ENCODE measurements at regions not wholly inside any gene's neighbourhood (a gene's known extent, or its start where the extent isn't known, plus 50 kb on each side); places are given as distances from the start of the nearest gene placed in this dataset.

DNA sequence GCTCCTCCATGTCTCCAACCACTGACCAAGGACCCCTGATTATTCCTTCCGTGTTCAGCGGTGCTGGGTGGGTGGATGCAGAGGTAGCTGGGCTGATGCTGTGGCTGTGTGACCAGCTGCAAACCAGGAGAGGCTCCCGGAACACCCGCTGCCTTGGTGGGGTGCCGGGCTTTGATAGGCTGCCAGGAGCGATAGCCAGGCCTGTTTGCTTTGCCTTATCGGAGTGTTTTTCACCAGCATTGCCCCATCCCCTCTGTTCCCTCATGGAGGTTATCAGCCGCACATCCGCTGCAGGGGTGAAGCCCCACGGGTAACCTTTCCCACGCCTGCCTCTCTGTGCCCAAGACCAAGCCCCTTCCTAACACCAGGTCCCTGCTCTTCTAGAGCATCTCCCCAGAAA is 354.3 kb downstream of the C16orf95 start:
- no peak for TF ChIP-seq POLR2AphosphoS5 (IDR thresholded peaks at IDR 0.05)
- TF ChIP-seq, protein P1, sequence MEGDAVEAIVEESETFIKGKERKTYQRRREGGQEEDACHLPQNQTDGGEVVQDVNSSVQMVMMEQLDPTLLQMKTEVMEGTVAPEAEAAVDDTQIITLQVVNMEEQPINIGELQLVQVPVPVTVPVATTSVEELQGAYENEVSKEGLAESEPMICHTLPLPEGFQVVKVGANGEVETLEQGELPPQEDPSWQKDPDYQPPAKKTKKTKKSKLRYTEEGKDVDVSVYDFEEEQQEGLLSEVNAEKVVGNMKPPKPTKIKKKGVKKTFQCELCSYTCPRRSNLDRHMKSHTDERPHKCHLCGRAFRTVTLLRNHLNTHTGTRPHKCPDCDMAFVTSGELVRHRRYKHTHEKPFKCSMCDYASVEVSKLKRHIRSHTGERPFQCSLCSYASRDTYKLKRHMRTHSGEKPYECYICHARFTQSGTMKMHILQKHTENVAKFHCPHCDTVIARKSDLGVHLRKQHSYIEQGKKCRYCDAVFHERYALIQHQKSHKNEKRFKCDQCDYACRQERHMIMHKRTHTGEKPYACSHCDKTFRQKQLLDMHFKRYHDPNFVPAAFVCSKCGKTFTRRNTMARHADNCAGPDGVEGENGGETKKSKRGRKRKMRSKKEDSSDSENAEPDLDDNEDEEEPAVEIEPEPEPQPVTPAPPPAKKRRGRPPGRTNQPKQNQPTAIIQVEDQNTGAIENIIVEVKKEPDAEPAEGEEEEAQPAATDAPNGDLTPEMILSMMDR (IDR thresholded peaks at IDR 0.05) = no peak
